Fibroblast of villous mesenchyme (primary cell): ENCODE measurements at regions not wholly inside any gene's neighbourhood (a gene's known extent, or its start where the extent isn't known, plus 50 kb on each side); places are given as distances from the start of the nearest gene placed in this dataset.

Experiments
- DNase-seq: peaks from one replicate; pipeline ENCODE4 v3.0.0-alpha.2; 2010; ENCODE audit warnings: low read depth
- H3K4me3 ChIP-seq: 2 replicates; pipeline ENCODE4 v1.5.1; 2011; ENCODE audit warnings: low read depth, mild to moderate bottlenecking, low read length
- TF ChIP-seq, protein P1 (sequence below): IDR thresholded peaks from 2 replicates; pipeline ENCODE4 v1.5.1; 2012; ENCODE audit warnings: low read depth, mild to moderate bottlenecking, low read length; ENCODE audit not compliant: insufficient read depth

DNA sequence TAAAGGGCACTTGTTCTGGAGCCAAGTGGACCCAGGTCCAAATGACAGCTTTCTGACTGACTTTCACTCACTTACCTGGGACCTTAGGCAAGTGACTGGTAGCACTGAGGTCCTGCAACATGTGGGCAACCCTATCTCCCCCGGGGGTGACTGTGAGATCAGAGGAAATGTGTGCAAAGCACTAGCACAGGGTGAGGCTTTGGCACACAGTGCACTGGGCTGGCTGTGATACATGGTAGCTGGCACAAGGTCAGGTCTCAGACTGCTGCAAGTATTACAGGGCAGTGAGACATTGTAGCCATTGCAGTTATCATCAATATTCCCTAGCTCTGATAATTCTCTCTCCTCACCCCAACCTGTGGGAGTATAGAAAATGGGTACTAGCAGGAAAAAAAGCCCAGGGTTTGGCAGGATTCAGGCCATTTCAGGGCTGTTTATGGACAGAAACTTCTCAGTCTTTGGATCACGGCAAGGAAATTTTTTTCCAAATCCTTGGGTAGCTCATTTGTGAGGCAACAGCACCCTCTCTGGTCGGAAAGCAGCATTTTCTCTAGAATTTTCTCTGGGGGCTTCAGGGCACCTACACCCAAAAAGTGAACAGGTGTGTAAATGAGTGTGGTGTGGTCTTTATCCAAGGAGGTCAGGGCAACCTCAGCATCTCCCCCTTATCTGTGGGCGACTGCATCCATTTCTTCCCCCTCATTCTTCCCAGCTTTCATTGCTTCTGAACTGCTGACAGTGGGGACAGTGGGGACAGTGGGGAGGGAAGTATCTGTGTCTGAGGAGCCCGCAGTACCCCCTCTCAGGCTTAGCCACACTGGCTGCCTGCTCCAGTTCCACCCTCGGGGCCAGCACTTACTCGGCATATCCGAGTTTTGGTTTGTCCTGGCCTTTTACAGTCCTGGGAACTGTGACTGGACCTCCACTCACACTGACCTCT, 148.7 kb upstream of the PHACTR3 start:
- TF ChIP-seq, protein P1, sequence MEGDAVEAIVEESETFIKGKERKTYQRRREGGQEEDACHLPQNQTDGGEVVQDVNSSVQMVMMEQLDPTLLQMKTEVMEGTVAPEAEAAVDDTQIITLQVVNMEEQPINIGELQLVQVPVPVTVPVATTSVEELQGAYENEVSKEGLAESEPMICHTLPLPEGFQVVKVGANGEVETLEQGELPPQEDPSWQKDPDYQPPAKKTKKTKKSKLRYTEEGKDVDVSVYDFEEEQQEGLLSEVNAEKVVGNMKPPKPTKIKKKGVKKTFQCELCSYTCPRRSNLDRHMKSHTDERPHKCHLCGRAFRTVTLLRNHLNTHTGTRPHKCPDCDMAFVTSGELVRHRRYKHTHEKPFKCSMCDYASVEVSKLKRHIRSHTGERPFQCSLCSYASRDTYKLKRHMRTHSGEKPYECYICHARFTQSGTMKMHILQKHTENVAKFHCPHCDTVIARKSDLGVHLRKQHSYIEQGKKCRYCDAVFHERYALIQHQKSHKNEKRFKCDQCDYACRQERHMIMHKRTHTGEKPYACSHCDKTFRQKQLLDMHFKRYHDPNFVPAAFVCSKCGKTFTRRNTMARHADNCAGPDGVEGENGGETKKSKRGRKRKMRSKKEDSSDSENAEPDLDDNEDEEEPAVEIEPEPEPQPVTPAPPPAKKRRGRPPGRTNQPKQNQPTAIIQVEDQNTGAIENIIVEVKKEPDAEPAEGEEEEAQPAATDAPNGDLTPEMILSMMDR = peak; percentile 33
- DNase-seq = peak; percentile 4
- no peak overlapping the region for H3K4me3 ChIP-seq

DNA sequence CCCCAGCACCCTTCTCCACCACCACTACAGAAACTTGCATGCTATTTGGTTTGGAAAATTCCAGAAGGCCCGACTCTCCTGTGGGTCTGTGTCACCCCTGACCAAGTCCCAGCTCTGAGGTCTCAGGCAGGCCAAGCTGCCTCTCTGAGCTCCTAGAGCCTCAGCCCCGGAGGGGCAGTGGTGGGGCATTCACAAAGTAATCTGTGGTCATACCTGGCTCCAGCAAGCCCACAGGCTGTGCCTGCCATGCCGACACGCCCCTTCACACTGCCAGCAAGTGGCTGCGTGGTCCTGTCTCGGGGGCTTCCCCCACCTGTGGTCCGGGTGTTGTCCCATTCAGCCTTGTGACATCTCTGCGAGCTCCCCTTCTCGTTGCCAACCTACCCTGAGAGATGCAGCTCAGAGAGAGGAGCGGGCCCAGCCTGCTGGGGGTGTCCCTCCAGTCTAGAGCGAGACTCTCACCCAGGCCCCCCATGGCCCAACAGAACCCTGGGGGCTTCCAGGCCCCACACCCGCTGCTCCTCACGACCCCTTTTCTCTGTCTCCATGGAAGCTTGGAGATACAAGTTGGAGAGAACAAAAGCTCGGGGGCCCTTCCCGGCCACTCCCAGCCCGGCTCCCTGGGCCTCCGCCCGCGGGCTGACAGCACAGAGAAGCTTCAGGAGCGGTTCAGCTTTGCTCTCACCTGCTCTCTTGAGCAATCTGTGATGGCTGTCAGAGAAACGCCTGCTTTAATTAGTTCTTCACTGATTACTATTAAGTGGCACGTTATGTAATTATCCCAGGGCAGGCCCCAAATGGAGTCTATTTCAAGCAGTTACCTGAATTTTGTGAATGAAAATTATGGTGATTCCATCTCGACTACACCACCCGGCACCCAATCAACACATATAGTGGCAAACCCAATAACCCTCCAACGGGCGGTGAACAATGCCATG, 147.7 kb upstream of the PHACTR3 start:
- DNase-seq = no peak
- no peak overlapping the region for H3K4me3 ChIP-seq
- TF ChIP-seq, protein P1 = no peak

- TF ChIP-seq, protein P1 = no peak
Measured at GRCh38 chr20:59458645-59459044, 145.7 kb upstream of the PHACTR3 start.

GRCh38 chr20:59459586-59459985, 144.8 kb upstream of the PHACTR3 start:
- no peak overlapping the region for H3K4me3 ChIP-seq
- TF ChIP-seq, protein P1 = no peak
- DNase-seq = no peak

More at GRCh38 chr20:59458645-59459044, 145.7 kb upstream of the PHACTR3 start:
- no peak for DNase-seq
- no peak overlapping the region for H3K4me3 ChIP-seq

- DNase-seq = no peak
- TF ChIP-seq, protein P1 = no peak
- H3K4me3 ChIP-seq = no peak overlapping the region
Measured at GRCh38 chr20:59460352-59460751, 144.0 kb upstream of the PHACTR3 start.

GRCh38 chr20:59461526-59461925, 142.8 kb upstream of the PHACTR3 start:
- H3K4me3 ChIP-seq = no peak overlapping the region
- TF ChIP-seq, protein P1 = no peak
- no peak for DNase-seq
